CD4-positive, alpha-beta T cell (primary cell): ENCODE measurements at regions not wholly inside any gene's neighbourhood (a gene's known extent, or its start where the extent isn't known, plus 50 kb on each side); places are given as distances from the start of the nearest gene placed in this dataset.
"Not testable (repeated sequence)": the region's sequence is repeated elsewhere in the genome, so short reads cannot be mapped to it uniquely, and the experiment has no call there.

Source experiments
- ATAC-seq: fragments of 200-7000 bp; cut with Tn5 transposase; one replicate; pipeline ENCODE4 v1.10.0; 2022; ENCODE audit warnings: mild to moderate bottlenecking; ENCODE audit not compliant: poor library complexity
- CTCF ChIA-PET: fragments of 350-600 bp; sonication (Branson Sonifier 250); formaldehyde crosslinking; loops from one replicate; lab custom pipeline; 2021; ENCODE audit warnings: antibody characterized with exemption, inconsistent platforms; lab: Charles Lee
- POLR2A ChIA-PET: fragments of 350-600 bp; sonication (Branson Sonifier 250); formaldehyde crosslinking; loops from one replicate; lab custom pipeline; 2021; ENCODE audit warnings: antibody characterized with exemption, inconsistent platforms; lab: Charles Lee
- DNase-seq, 14 experiments: peaks; one replicate each; pipeline ENCODE4 v3.0.0-alpha.2; 2013 to 2020; ENCODE audit warnings: mixed read lengths in 2 of 14
- H3K27ac ChIP-seq, 2 donors: one replicate each; pipeline versions ENCODE4 v1.5.1 to v1.7.0; 2013; ENCODE audit warnings: low read length in 2 of 2, low read depth in 1 of 2, mild to moderate bottlenecking in 1 of 2
- H3K27me3 ChIP-seq, 2 experiments: 1 replicate in 1 of 2; 2 replicates in 1 of 2; pipeline versions ENCODE4 v1.6.1 to v1.7.0; 2013; ENCODE audit warnings: low read length in 2 of 2, control low read depth in 1 of 2, mild to moderate bottlenecking in 1 of 2, moderate library complexity in 1 of 2; ENCODE audit not compliant: insufficient read depth in 2 of 2, control insufficient read depth in 1 of 2
- H3K36me3 ChIP-seq: one replicate; pipeline ENCODE4 v1.6.1; 2013; ENCODE audit warnings: low read length, control low read depth; ENCODE audit not compliant: insufficient read depth
- H3K4me1 ChIP-seq: one replicate; pipeline ENCODE4 v1.6.1; 2013; ENCODE audit warnings: low read length, control low read depth; ENCODE audit not compliant: insufficient read depth
- H3K4me3 ChIP-seq: one replicate; pipeline ENCODE4 v1.5.1; 2013; ENCODE audit warnings: mild to moderate bottlenecking, low read length, moderate library complexity
- H3K9me3 ChIP-seq, 2 experiments: 1 replicate in 1 of 2; 2 replicates in 1 of 2; pipeline versions ENCODE4 v1.6.1 to v1.7.0; 2013; ENCODE audit warnings: low read length in 2 of 2, mild to moderate bottlenecking in 2 of 2, control low read depth in 1 of 2, moderate library complexity in 1 of 2; ENCODE audit not compliant: control insufficient read depth in 1 of 2, insufficient read depth in 1 of 2
- H3K27ac Mint-ChIP-seq: one replicate; pipeline ENCODE4 v1.8.0; 2020; ENCODE audit warnings: mixed read lengths
- H3K27me3 Mint-ChIP-seq: one replicate; pipeline ENCODE4 v1.8.0; 2021; ENCODE audit warnings: mixed read lengths
- H3K36me3 Mint-ChIP-seq: one replicate; pipeline ENCODE4 v1.8.0; 2021; ENCODE audit warnings: low read depth, mixed read lengths
- H3K4me1 Mint-ChIP-seq: one replicate; pipeline ENCODE4 v1.8.0; 2021; ENCODE audit warnings: low read depth, mixed read lengths
- H3K4me3 Mint-ChIP-seq: one replicate; pipeline ENCODE4 v1.8.0; 2020; ENCODE audit warnings: mild to moderate bottlenecking, mixed read lengths
- H3K9me3 Mint-ChIP-seq: one replicate; pipeline ENCODE4 v1.8.0; 2020; ENCODE audit warnings: mixed read lengths
- CTCF ChIP-seq: fragments of 200-600 bp; IDR thresholded peaks from one replicate; pipeline ENCODE4 v1.8.0; 2022; ENCODE audit warnings: antibody characterized with exemption, mild to moderate bottlenecking
- intact Hi-C, 2 experiments: fragments of 100-400 bp; cut with DNase I in 1 of 2; cut with micrococcal nuclease in 1 of 2; formaldehyde crosslinking; loops; one replicate each; pipeline versions ENCODE4 v1.15.1 to v1.9.0; 2023 to 2025; cut with DNase I, micrococcal nuclease

GRCh38 chrX:34839451-34839850, 103.1 kb upstream of the FAM47B start:
- CTCF ChIA-PET: no interaction called here
- Histone ChIP-seq H3K4me1 (no peaks in the 10 kb centered on the region), H3K4me3 (no peak overlapping the region), H3K27ac (no peak overlapping the region), H3K9me3 (peaks cover 0 to 7% of the 10 kb centered on the region in 2 experiments), H3K27me3 (no peaks in the 10 kb centered on the region), H3K36me3 (no peaks in the 10 kb centered on the region)
- Mint-ChIP-seq H3K9me3 (no peaks in the 10 kb centered on the region), H3K4me1 (no peaks in the 10 kb centered on the region), H3K36me3 (no peaks in the 10 kb centered on the region), H3K4me3 (no peak overlapping the region), H3K27ac (no peak overlapping the region), H3K27me3 (no peaks in the 10 kb centered on the region)
- no peak for TF ChIP-seq CTCF
- intact Hi-C loops: no loop called here
- POLR2A ChIA-PET: no interaction called here
- ATAC-seq (no peak), DNase-seq (no peak)

DNA sequence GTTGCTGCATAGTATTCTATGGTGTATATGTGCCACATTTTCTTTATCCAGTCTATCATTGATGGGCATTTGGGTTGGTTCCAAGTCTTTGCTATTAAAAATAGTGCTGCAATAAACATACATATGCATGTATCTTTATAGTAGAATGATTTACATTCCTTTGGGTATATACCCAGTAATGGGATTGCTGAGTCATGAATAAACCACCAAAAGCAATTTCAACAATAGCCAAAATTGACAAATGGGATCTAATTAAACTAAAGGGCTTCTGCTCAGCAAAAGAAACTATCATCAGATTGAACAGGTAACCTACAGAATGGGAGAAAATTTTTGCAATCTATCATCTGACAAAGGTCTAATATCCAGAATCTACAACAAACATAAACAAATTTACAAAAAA, 101.4 kb upstream of the FAM47B start:
- POLR2A ChIA-PET, H3K9me3 Mint-ChIP-seq, H3K4me1 ChIP-seq: not testable (repeated sequence)

GRCh38 chrX:34848281-34848680, 94.3 kb upstream of the FAM47B start:
- no peaks in the 10 kb centered on the region for H3K36me3 ChIP-seq
- Mint-ChIP-seq H3K4me1 (no peaks in the 10 kb centered on the region), H3K4me3 (no peak overlapping the region), H3K36me3 (no peaks in the 10 kb centered on the region), H3K9me3 (no peaks in the 10 kb centered on the region), H3K27me3 (no peaks in the 10 kb centered on the region), H3K27ac (no peak overlapping the region)
- ATAC-seq: no peak
- no peaks in the 10 kb centered on the region for H3K9me3 ChIP-seq
- H3K4me3 ChIP-seq: no peak overlapping the region
- POLR2A ChIA-PET: no interaction called here
- no peaks in the 10 kb centered on the region for H3K4me1 ChIP-seq
- H3K27ac ChIP-seq: no peak overlapping the region
- intact Hi-C loops: no loop called here
- H3K27me3 ChIP-seq: no peaks in the 10 kb centered on the region
- no peak for DNase-seq
- TF ChIP-seq CTCF: no peak
- CTCF ChIA-PET: no interaction called here

More for the DNA sequence above, 101.4 kb upstream of the FAM47B start:
- H3K4me3 Mint-ChIP-seq, H3K27ac ChIP-seq, H3K27ac Mint-ChIP-seq, H3K36me3 Mint-ChIP-seq, H3K4me1 Mint-ChIP-seq, intact Hi-C loops, H3K36me3 ChIP-seq, H3K27me3 ChIP-seq, ATAC-seq, H3K27me3 Mint-ChIP-seq, H3K4me3 ChIP-seq, DNase-seq, CTCF ChIA-PET, H3K9me3 ChIP-seq: not testable (repeated sequence)

DNA sequence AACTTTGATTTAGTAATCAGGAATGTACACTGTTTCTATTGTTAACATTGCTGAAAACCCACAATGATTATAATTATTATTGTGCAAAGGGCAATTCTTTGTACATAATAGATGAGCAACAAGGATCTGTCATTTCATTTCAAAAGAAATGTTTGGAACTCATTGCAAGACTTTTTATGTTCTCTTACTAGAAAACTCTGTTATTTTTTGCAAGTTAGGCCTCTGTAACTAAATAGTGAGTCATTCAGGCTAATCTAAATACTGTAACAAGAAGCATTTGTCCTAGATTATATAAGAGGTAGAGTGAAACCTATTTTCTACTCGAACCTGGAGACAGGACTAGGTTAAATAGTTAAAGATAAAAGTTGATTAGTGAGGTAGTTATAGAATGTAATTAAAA, 93.2 kb upstream of the FAM47B start:
- intact Hi-C loops: no loop called here
- H3K9me3 Mint-ChIP-seq: no peaks in the 10 kb centered on the region
- H3K27ac Mint-ChIP-seq: no peak overlapping the region
- H3K9me3 ChIP-seq: no peaks in the 10 kb centered on the region
- H3K36me3 ChIP-seq: no peaks in the 10 kb centered on the region
- no peaks in the 10 kb centered on the region for H3K4me1 Mint-ChIP-seq
- no peak overlapping the region for H3K27ac ChIP-seq
- no peaks in the 10 kb centered on the region for H3K4me1 ChIP-seq
- no peaks in the 10 kb centered on the region for H3K36me3 Mint-ChIP-seq
- no peaks in the 10 kb centered on the region for H3K27me3 Mint-ChIP-seq
- H3K27me3 ChIP-seq: no peaks in the 10 kb centered on the region
- TF ChIP-seq CTCF: no peak
- ChIA-PET POLR2A (no interaction called here), CTCF (no interaction called here)
- no peak overlapping the region for H3K4me3 ChIP-seq
- no peak for DNase-seq
- no peak for ATAC-seq
- no peak overlapping the region for H3K4me3 Mint-ChIP-seq
